ENCODE measurements at regions not wholly inside any gene's neighbourhood (a gene's known extent, or its start where the extent isn't known, plus 50 kb on each side); places are given as distances from the start of the nearest gene placed in this dataset.

DNA sequence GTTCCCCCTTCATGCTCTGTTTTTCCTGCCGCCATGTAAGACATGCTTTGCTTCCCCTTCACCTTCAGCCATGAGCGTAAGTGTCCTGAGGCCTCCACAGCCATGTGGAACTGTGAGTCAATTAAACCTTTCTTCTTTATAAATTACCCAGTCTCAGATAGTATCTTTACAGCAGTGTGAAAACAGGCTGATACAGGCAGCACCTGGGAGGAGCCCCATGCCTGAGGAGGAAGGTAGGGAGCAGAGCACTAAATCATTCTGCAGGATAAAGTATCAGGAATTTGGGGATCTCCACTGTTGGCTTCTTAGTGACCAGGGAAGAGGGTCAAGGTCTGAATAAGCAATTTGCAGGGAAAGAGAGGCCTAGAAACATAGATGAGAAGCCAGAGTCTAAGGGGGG is 78.0 kb downstream of the KCNF1 start:
- TF ChIP-seq, protein P1, sequence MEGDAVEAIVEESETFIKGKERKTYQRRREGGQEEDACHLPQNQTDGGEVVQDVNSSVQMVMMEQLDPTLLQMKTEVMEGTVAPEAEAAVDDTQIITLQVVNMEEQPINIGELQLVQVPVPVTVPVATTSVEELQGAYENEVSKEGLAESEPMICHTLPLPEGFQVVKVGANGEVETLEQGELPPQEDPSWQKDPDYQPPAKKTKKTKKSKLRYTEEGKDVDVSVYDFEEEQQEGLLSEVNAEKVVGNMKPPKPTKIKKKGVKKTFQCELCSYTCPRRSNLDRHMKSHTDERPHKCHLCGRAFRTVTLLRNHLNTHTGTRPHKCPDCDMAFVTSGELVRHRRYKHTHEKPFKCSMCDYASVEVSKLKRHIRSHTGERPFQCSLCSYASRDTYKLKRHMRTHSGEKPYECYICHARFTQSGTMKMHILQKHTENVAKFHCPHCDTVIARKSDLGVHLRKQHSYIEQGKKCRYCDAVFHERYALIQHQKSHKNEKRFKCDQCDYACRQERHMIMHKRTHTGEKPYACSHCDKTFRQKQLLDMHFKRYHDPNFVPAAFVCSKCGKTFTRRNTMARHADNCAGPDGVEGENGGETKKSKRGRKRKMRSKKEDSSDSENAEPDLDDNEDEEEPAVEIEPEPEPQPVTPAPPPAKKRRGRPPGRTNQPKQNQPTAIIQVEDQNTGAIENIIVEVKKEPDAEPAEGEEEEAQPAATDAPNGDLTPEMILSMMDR (IDR thresholded peaks at IDR 0.05), result no peak
- no peak for TF ChIP-seq POLR2A (IDR thresholded peaks at IDR 0.05)
